Thyroid gland (tissue), 4 donors: ENCODE measurements at regions not wholly inside any gene's neighbourhood (a gene's known extent, or its start where the extent isn't known, plus 50 kb on each side); places are given as distances from the start of the nearest gene placed in this dataset.

Source experiments
- POLR2A ChIP-seq, 2 donors: fragments of 450-650 bp; IDR thresholded peaks; one replicate each; pipeline ENCODE4 v1.6.1; 2017; ENCODE audit warnings: antibody characterized with exemption in 2 of 2, mild to moderate bottlenecking in 2 of 2, moderate library complexity in 1 of 2
- TF ChIP-seq, protein P1 (sequence below), 6 experiments: fragments of 200-600 bp in 3 of 6; fragments of 450-650 bp in 3 of 6; sonication (generic) in 3 of 6; IDR thresholded peaks; one replicate each; pipeline ENCODE4 v1.5.1; 2016 to 2019; ENCODE audit warnings: antibody characterized with exemption in 6 of 6, mild to moderate bottlenecking in 2 of 6, inconsistent platforms in 1 of 6, moderate library complexity in 1 of 6

DNA sequence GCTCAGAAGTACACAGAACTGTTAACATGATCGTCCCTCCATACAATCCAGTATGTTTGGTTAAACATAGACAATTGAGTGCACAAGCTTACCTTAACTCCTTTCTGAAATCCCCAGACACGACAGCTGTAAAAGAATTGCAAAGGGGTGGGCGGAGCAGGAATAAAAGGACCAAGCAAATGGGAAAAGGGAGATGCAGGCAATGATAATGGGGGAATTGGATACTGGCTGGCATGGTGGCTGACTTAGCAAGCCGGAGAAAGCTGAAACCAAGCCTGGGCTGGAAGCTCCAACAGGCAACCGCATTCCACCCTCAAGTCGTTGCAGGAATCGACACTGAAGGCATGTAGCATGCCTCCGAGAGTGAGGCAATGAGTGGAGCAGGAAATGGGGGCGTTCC, 96.8 kb upstream of the TMEM132C start:
- no peak for TF ChIP-seq POLR2A (IDR thresholded peaks at IDR 0.05)
- TF ChIP-seq, protein P1, sequence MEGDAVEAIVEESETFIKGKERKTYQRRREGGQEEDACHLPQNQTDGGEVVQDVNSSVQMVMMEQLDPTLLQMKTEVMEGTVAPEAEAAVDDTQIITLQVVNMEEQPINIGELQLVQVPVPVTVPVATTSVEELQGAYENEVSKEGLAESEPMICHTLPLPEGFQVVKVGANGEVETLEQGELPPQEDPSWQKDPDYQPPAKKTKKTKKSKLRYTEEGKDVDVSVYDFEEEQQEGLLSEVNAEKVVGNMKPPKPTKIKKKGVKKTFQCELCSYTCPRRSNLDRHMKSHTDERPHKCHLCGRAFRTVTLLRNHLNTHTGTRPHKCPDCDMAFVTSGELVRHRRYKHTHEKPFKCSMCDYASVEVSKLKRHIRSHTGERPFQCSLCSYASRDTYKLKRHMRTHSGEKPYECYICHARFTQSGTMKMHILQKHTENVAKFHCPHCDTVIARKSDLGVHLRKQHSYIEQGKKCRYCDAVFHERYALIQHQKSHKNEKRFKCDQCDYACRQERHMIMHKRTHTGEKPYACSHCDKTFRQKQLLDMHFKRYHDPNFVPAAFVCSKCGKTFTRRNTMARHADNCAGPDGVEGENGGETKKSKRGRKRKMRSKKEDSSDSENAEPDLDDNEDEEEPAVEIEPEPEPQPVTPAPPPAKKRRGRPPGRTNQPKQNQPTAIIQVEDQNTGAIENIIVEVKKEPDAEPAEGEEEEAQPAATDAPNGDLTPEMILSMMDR (IDR thresholded peaks at IDR 0.05) = no peak
